DLD1 (cell line): ENCODE measurements at regions not wholly inside any gene's neighbourhood (a gene's known extent, or its start where the extent isn't known, plus 50 kb on each side); places are given as distances from the start of the nearest gene placed in this dataset.

Experiments used
- in situ Hi-C: cut with HindIII; loops from 2 replicates; pipeline ENCODE4 v1.10.0; 2017; ENCODE audit warnings: low sequenced_read_pairs

DNA sequence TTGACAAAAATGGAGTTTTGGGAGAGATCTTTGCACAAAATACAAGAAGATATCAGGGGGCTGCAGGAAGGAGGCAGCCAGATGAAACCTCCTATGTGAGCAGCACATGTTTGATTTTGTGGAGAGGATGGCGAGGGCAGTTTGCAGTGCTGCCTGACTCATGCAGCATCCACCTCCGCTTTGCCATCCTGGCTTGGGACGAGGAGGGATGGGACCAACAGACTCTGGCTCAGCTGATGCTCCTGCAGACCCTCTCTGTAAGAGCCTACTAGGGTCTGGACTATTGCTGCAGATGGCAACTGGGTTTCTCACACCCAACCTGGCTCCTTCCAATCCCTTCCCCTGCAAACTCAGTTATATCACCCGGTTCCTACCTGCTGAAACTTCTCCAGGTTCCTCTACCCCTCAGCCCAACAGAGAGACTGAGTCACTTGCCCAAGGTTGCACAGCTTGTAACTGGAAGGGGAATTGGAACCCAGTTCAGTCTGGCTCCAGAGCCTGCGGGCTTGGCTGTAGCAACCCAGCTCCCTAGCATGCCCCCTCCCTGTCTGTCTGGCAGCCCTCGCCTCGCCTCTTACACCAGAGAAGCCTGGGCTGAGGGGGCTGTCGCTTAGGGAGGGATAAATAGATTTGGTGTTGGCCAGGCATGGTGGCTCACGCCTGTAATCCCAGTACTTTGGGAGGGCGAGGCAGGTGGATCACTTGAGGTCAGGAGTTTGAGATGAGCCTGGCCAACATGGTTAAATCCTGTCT, 205.8 kb downstream of the PTPRU start:
- in situ Hi-C loops = no loop called here

DNA sequence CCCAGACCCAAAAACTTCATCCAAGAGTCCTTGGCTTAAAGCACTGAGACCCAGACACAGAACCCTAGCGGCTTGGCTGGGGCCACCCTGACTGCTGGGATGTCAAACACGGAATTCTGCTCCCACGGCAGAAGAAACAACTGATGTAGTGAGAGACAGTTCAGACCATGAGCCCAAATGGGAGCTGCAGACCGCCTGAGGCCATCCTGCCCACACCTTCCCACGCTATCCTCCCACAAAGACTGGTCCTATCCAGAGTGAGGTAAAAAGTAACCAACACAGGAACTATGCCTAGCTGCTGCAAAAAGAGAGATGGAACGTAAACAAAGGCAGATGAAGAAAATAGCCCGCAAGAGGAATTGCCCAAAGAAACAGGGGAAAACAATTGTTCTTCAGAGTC, 203.3 kb downstream of the PTPRU start:
- in situ Hi-C loops = no loop called here

DNA sequence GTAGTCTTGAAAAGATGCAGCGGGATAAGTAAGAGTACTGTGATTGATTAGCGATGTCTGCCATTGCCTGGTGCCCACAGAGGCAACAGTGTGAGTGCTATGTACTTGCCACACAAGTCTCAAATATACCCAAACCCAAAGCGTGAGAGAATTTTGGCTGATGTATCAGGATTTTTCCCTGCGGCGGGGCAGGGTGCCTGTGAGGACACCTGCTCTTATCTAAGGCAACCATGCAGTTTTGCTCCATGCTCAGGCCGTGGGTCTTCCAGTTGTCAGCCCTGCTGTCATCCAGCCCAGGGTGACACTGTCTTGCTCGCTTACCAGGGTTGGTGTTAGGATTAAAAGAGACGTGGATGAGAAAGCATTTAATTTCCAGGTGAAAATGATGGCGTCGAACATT, 202.7 kb downstream of the PTPRU start:
- in situ Hi-C loops = no loop called here

- in situ Hi-C loops = no loop called here
These were observed 201.6 kb downstream of the PTPRU start for GRCh38 chr1:29437946-29438345.

DNA sequence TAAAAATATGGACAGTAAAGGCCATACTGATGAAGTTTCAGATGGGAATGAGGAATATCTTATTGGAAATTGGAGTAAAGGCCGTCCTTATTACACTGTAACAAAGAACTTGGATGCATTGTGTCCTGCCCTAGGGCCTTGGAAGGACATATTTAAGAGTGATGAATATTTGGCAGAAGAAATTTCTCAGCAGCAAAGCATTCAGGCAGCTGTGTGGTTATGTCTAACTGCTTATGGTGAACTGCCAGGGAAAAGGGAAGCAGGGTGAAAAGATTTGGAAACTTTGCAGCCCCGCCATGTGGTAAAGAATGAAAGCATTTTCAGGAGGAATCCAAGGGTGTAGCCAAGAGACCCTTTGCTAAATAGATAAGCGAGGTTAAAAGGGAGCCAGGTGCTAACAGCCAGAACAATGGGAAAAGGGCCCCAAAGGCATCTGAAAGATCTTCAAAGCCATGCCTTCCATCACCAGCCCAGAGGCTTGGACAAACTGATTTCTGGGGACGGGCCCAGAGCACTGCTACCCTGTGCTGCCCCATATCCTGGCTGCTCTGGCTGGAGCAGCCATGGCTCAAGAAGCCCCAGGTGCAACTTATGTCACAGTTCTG, 200.0 kb downstream of the PTPRU start:
- in situ Hi-C loops = no loop called here

GRCh38 chr1:29433830-29434229, 197.5 kb downstream of the PTPRU start:
- in situ Hi-C loops = no loop called here

DNA sequence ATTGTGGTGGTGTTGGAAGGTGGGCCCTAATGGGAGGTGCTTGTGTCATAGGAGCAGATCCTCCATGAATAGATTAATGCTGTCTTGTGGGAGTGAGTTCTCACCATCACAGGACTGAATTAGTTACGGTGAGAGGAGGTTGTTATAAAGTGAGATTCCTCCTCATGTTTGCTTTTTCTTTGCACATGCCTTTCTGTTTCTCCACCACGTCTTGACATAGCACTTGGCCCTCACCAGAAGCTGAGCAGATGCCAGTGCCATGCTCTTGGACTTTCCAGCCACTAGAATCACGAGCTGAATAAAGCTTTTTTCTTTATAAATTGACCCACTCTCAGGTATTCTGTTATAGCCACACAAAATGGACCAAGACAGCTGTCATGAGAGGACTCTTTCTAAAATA, 194.8 kb downstream of the PTPRU start:
- in situ Hi-C loops = no loop called here

DNA sequence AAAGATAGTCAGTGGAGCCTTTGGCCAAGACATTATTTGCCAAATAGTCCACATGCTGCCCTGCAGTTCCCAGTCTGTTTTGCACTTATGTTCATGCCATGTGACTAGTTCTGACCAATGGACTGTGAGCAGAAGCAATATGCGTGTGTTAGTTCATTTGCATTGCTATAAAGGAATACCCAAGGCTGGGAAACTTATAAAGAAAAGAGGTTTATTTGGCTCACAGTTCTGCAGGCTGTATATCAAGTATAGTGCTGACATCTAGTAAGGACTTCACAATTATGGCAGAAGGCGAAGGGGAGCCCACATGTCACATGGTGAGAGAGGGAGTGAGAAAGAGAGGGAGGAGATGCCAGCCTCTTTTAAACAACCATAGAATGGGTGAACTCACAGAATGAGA, 193.3 kb downstream of the PTPRU start:
- in situ Hi-C loops = no loop called here

DNA sequence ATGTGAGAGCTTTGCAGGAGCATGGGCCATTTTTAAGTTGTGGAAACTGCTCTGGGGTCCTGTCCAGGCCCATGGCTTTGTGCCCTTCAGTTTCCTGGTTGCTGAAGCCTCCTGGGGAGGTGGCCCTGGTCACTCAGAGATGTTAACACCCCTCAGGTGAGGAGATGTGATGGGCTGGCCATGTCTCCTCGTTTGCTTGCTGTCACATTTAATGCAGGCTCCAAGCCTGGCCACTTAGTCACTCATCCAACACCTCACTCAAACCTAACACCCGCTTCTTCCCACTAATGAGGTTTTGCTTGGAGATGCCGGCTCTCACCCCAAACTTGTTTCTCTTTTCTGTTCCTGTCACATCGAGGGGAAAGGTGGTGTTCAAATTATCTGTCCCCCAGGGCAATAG, 192.7 kb downstream of the PTPRU start:
- in situ Hi-C loops = no loop called here

DNA sequence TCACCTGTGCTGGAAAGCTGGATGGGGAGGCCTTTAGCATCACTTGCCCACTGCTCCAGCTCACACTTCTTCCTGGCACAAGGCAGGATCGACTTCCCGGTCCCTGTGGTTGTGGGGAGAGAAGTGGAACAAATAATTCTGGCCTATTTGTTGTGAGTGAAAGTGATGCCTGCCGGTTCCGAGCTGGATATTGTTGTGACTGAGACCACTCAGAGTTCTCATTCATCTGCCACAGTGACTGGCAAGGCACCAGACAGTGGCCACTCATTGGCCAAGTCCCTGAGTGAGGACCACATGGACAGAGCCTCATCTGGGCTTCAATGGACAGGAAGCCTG, 191.9 kb downstream of the PTPRU start:
- in situ Hi-C loops = no loop called here

DNA sequence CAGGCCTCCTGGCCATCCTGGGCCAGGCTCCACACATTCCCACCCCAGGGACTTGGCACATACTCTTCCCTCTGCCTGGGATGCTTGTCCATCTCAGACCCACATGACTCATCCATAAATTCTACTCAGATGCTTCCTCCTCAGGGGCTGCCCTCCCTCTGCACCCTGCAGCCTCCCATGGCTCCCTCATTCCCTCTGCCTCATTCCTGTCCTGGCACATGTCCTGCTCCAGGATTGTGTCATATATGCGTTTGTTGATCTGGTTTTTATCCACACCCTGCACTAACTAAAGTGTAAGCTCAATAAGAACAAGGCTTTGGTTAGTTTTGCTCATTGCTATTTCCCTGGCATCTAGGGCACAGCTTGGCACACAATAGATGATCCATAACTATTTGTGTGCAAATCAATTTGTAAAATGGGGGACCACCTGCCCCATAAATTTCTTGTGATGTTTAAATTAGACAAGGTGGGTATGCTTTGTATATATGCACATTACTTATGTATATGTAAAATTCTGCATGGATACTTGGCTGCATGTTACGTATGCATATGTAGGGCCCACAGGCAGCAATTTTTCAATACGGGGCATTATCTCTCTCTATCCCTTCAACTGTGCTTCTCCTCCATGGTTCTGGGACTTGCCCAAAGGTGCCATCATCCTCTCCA, 191.4 kb downstream of the PTPRU start:
- in situ Hi-C loops = no loop called here

DNA sequence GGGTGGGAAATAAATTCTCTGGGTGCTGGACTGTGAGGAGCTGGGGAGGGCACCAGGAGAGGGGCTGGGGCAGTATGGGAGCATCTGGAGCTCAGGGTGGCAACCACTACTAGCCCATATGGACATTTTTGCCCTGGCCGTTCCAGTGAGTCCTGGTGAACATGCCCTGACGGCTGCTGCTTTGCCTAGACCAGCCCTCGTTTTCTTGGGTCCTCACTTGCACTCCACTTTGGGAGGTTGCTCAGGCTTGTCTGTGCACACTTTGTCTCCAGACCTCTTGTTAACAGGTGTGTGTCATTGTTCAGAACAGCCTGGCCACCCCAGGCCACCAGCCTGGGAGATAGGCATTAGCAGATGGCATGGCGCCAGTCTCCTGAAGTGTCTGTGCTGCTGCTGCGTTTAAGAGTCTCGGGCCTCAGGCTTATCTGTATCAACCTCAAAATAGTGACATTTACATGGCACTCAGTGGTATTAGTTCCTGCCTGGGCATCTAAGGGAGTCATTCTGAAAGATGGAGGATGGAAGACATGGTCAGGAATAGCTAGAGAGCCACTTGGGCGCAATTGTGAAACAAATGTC, 190.5 kb downstream of the PTPRU start:
- in situ Hi-C loops = no loop called here

- in situ Hi-C loops = no loop called here
These were observed 189.3 kb downstream of the PTPRU start for GRCh38 chr1:29425631-29426030.

DNA sequence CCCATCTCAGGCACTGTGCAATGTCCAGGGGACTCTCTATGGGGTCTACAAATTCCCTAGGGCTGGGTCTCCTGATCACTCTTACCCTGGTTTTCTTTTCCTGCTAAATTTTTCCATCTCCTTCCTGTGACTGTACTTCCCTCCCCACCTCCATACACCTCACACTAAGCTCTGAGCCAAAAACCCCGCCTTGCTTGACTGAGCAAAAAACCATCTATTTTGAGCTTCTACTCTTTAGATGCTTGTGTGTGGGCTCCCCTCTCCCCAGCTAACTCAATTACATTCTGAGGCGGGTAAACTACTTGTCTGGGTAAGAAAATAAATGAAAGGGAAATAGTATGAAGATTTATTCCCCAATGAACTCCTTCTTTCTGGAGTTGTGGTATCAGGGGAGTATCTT, 187.9 kb downstream of the PTPRU start:
- in situ Hi-C loops = no loop called here

GRCh38 chr1:29420202-29420601, 183.9 kb downstream of the PTPRU start:
- in situ Hi-C loops = no loop called here

GRCh38 chr1:29417971-29418370, 181.6 kb downstream of the PTPRU start:
- in situ Hi-C loops = no loop called here

DNA sequence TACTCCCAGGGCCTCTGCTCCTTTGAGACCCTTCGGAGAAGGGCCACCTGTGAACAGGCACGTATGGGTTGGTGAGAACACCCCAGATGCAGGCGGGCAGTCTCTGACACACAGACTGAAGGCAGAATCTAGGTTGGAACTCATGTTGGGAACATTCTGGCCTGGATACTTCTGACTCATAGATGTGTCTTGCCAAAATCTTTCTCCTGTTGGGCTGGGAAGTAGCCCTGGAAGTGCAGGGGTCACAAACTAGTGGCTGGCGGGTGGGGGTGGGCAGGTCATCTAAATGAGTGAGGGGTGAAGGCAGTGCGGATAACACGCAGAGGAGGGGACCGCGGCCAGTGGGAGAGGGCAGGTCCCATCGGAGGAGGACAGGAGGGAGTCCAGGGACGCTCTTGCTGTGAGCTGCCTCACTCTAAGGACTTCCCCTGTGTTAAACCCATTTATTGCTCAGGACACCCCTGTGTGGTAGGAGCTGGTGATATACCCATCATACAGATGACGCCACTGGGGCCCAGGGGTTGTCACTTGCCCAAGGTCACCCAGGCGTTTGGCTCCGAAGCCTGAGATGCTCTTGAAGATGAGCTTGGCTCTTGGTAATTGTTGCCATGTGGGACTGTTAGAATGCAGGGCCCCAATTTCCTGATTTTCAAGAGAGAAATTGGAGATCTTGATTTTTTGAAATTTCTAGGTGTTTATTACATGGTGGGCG, 181.0 kb downstream of the PTPRU start:
- in situ Hi-C loops = no loop called here

DNA sequence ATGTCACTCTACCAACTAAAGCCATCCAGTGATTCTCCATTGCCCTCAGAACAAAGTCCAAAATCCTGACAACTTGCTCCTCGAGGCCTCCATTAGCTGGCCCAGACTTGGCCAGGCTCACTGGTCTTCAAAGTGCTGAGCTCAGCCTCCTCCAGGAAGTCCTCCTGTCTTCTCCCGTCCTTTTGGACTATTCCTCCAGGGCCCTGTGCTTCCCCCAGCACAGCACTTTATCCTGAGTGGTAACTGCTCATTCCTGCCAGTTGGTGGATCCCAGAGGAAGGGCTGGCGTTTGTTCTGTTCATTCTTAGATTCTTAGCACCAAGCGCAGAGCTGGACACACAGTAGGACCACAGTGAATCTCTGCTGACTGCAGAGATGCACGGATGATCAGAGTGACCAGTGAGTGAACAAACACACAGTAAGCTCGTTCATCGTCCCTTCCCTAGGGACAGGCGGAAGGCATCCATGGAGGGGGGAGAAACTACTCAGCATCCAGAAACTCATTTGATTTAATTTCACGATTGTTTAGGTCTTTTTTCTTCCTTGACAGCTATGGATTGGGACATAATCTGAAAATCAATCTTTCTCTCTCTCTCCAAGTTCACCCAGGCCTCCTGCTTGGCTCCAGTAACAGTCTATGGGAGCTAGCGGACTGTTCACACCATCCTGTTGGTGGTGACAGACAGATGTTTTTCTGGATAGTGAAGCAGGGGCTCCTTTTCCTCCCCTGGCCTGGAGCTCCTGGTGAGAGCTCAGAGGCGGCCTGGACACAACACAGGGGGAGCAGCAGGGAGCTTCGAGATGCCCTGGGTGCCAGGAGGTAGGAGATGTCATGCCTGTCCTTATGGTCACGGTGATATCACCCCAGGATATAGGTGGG, 180.2 kb downstream of the PTPRU start:
- in situ Hi-C loops = no loop called here

DNA sequence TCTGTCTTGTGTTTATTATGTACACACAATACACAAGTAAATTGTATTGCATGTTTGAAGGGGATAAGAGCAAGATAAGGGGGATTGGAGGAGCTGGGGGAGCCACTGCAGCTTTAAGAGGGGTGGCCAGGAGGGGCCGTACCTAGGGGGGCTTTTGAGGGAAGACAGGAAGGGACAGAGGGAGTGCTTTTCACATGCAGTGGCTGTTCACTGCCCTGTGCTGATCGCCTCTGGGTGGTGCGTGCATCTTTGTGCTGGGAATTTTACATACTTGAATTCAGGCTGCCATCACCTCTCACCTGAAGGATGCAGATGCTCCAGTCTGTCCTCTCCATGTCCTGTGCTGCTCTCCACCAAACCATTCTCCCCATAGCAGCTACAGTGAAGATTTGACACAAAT, 179.5 kb downstream of the PTPRU start:
- in situ Hi-C loops = no loop called here

DNA sequence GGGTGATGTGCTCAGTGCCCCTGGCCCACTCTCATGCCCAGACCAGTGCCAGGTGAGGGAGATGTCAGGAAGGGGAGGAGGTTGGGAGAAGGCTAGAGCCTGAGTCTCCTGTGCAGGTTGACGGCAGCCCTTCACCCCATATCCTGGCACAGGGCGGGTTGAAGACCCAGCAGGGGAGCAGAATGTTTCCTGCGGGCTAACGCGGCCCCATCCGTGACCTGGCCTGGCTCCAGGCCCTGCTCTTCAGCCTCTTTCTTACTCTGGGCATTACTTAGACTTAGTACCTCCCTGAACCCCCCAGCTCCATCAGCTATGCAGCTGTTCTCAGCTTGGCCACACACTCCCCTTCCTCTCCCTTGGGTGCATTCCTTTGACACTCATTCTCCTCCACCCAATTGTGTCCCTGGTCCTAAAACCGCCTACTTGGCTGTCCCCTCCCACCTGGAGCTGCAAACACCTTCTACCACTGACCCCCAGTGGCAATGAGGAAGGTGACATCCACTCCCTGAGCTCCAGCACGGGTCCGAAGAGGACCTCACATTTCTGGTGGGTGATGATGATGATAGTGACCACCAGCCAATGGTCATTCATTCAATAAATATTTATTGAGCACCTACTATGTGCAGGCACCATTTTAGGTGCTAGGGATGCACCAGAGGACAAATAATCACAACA, 179.0 kb downstream of the PTPRU start:
- in situ Hi-C loops = no loop called here
